Parathyroid adenoma (tissue), 2 donors: ENCODE measurements at regions not wholly inside any gene's neighbourhood (a gene's known extent, or its start where the extent isn't known, plus 50 kb on each side); places are given as distances from the start of the nearest gene placed in this dataset.

ENCODE experiments used
- H2AFZ ChIP-seq: fragments of 300-600 bp; sonication (generic); one replicate; pipeline ENCODE4 v1.7.0; 2017; ENCODE audit warnings: antibody characterized with exemption, mild to moderate bottlenecking
- H3K27ac ChIP-seq: fragments of 300-600 bp; sonication (generic); one replicate; pipeline ENCODE4 v1.7.0; 2017
- H3K27me3 ChIP-seq: fragments of 300-600 bp; sonication (generic); one replicate; pipeline ENCODE4 v1.7.0; 2017; ENCODE audit warnings: low read length; ENCODE audit not compliant: control insufficient read depth, insufficient read depth
- H3K36me3 ChIP-seq: fragments of 300-600 bp; sonication (generic); one replicate; pipeline ENCODE4 v1.7.0; 2017; ENCODE audit warnings: low read length; ENCODE audit not compliant: control insufficient read depth, insufficient read depth
- H3K4me1 ChIP-seq: fragments of 300-600 bp; sonication (generic); one replicate; pipeline ENCODE4 v1.7.0; 2017; ENCODE audit warnings: control low read depth
- H3K4me2 ChIP-seq: fragments of 300-600 bp; sonication (generic); one replicate; pipeline ENCODE4 v1.7.0; 2017; ENCODE audit warnings: low read length
- H3K4me3 ChIP-seq: fragments of 300-600 bp; sonication (generic); one replicate; pipeline ENCODE4 v1.7.0; 2017; ENCODE audit warnings: low read depth, low read length
- H3K79me2 ChIP-seq: fragments of 300-600 bp; sonication (generic); one replicate; pipeline ENCODE4 v1.7.0; 2017; ENCODE audit warnings: control low read depth
- H3K9ac ChIP-seq: fragments of 300-600 bp; sonication (generic); one replicate; pipeline ENCODE4 v1.7.0; 2017; ENCODE audit warnings: mild to moderate bottlenecking
- H3K9me3 ChIP-seq: fragments of 300-600 bp; sonication (generic); one replicate; pipeline ENCODE4 v1.7.0; 2017; ENCODE audit warnings: low read length; ENCODE audit not compliant: control insufficient read depth
- CTCF ChIP-seq: fragments of 300-600 bp; sonication (generic); IDR thresholded peaks from one replicate; pipeline ENCODE4 v1.7.0; 2017; ENCODE audit warnings: antibody characterized with exemption, mild to moderate bottlenecking
- donor health status: primary hyperparathyroidism.

GRCh38 chr2:59449274-59449673 lies 1104.2 kb downstream of the BCL11A start:
- H3K4me3 ChIP-seq: no peak overlapping the region
- no peak overlapping the region for H3K27ac ChIP-seq
- no peak overlapping the region for H3K9ac ChIP-seq
- no peaks in the 10 kb centered on the region for H3K9me3 ChIP-seq
- H3K79me2 ChIP-seq: no peaks in the 10 kb centered on the region
- no peak overlapping the region for H2AFZ ChIP-seq
- no peak overlapping the region for H3K4me2 ChIP-seq
- H3K27me3 ChIP-seq: no peaks in the 10 kb centered on the region
- H3K4me1 ChIP-seq: no peaks in the 10 kb centered on the region
- no peaks in the 10 kb centered on the region for H3K36me3 ChIP-seq
- no peak for TF ChIP-seq CTCF

- H2AFZ ChIP-seq: no peak overlapping the region
- H3K79me2 ChIP-seq: no peaks in the 10 kb centered on the region
- H3K9ac ChIP-seq: no peak overlapping the region
- no peaks in the 10 kb centered on the region for H3K9me3 ChIP-seq
- no peaks in the 10 kb centered on the region for H3K36me3 ChIP-seq
- no peak overlapping the region for H3K4me3 ChIP-seq
- H3K27me3 ChIP-seq: no peaks in the 10 kb centered on the region
- no peaks in the 10 kb centered on the region for H3K4me1 ChIP-seq
- H3K4me2 ChIP-seq: no peak overlapping the region
- no peak overlapping the region for H3K27ac ChIP-seq
- TF ChIP-seq CTCF: no peak
Measured at GRCh38 chr2:59440491-59440890, 1113.0 kb downstream of the BCL11A start.

GRCh38 chr2:59435635-59436034 lies 1117.8 kb downstream of the BCL11A start:
- H3K4me3 ChIP-seq: no peak overlapping the region
- H3K4me2 ChIP-seq: no peak overlapping the region
- no peaks in the 10 kb centered on the region for H3K9me3 ChIP-seq
- no peak overlapping the region for H3K9ac ChIP-seq
- no peaks in the 10 kb centered on the region for H3K4me1 ChIP-seq
- H3K79me2 ChIP-seq: no peaks in the 10 kb centered on the region
- TF ChIP-seq CTCF: no peak
- H3K27me3 ChIP-seq: no peaks in the 10 kb centered on the region
- H3K36me3 ChIP-seq: no peaks in the 10 kb centered on the region
- no peak overlapping the region for H3K27ac ChIP-seq
- no peak overlapping the region for H2AFZ ChIP-seq

- H3K9me3 ChIP-seq: no peaks in the 10 kb centered on the region
- no peak overlapping the region for H3K27ac ChIP-seq
- TF ChIP-seq CTCF: no peak
Measured at GRCh38 chr2:59428940-59429339, 1124.5 kb downstream of the BCL11A start.

GRCh38 chr2:59427980-59428379 lies 1125.5 kb downstream of the BCL11A start:
- no peak overlapping the region for H3K9ac ChIP-seq
- H3K27ac ChIP-seq: no peak overlapping the region
- H3K79me2 ChIP-seq: no peaks in the 10 kb centered on the region
- no peaks in the 10 kb centered on the region for H3K36me3 ChIP-seq
- H3K9me3 ChIP-seq: no peaks in the 10 kb centered on the region
- H3K4me3 ChIP-seq: no peak overlapping the region
- no peaks in the 10 kb centered on the region for H3K4me1 ChIP-seq
- TF ChIP-seq CTCF: no peak
- no peak overlapping the region for H3K4me2 ChIP-seq
- H3K27me3 ChIP-seq: no peaks in the 10 kb centered on the region
- no peak overlapping the region for H2AFZ ChIP-seq

More at GRCh38 chr2:59428940-59429339, 1124.5 kb downstream of the BCL11A start:
- Histone ChIP-seq H3K4me2 (no peak overlapping the region), H3K4me1 (no peaks in the 10 kb centered on the region), H2AFZ (no peak overlapping the region), H3K9ac (no peak overlapping the region), H3K79me2 (no peaks in the 10 kb centered on the region), H3K36me3 (no peaks in the 10 kb centered on the region), H3K4me3 (no peak overlapping the region), H3K27me3 (no peaks in the 10 kb centered on the region)
